Cerebellar cortex (tissue), 1 donor: ENCODE measurements at regions not wholly inside any gene's neighbourhood (a gene's known extent, or its start where the extent isn't known, plus 50 kb on each side); places are given as distances from the start of the nearest gene placed in this dataset.

Source experiments
- DNase-seq: peaks from one replicate; pipeline ENCODE4 v3.0.0-alpha.2; 2015; ENCODE audit warnings: low spot score

GRCh38 chr10:28926932-28927331, 249.6 kb downstream of the BAMBI start:
- DNase-seq = no peak

- DNase-seq = no peak
Measured at GRCh38 chr10:28928484-28928883, 251.2 kb downstream of the BAMBI start.

GRCh38 chr10:28929942-28930341, 252.6 kb downstream of the BAMBI start:
- DNase-seq = no peak

- DNase-seq = no peak
Measured at GRCh38 chr10:28930514-28931495, 253.5 kb downstream of the BAMBI start.

DNA sequence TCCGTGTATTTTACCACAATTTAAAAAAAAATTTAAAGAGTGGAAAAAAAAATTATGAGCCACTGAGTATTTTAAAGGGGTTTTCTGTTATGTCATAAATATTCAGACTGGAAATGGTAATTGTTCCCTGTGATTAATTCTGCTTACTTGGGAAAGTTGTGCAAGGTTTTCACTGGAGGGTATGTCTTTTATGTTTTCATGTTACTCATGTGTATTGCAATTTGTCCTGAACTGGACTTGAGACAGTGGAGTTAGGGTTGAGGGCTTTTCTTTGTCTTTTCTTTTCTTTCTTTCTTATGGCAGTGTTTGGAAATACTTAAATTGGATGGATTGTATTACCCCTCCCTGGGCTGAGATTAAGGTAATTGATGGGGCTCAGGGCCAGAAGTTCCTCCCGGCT, 257.7 kb downstream of the BAMBI start:
- no peak for DNase-seq

DNA sequence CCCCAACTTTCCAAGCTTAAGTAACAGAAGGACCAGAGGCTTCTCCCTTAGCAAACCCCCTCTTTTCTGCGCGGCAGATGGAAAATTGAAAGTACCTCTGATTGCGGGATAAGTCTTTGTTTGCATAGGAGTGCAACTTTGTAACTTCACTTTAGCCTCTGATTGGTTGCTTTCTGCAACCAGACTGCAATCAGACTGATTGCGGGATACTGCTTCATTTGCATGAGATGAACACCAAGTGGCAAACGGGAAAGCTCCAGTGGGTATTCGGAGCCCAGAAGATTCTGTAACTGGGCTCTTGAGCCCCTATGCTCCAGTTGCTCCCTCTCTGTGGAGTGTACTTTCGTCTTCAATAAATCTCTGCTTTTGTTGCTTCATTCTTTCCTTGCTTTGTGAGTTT, 260.6 kb downstream of the BAMBI start:
- DNase-seq = no peak

- no peak for DNase-seq
Measured at GRCh38 chr10:28938745-28939144, 261.4 kb downstream of the BAMBI start.

DNA sequence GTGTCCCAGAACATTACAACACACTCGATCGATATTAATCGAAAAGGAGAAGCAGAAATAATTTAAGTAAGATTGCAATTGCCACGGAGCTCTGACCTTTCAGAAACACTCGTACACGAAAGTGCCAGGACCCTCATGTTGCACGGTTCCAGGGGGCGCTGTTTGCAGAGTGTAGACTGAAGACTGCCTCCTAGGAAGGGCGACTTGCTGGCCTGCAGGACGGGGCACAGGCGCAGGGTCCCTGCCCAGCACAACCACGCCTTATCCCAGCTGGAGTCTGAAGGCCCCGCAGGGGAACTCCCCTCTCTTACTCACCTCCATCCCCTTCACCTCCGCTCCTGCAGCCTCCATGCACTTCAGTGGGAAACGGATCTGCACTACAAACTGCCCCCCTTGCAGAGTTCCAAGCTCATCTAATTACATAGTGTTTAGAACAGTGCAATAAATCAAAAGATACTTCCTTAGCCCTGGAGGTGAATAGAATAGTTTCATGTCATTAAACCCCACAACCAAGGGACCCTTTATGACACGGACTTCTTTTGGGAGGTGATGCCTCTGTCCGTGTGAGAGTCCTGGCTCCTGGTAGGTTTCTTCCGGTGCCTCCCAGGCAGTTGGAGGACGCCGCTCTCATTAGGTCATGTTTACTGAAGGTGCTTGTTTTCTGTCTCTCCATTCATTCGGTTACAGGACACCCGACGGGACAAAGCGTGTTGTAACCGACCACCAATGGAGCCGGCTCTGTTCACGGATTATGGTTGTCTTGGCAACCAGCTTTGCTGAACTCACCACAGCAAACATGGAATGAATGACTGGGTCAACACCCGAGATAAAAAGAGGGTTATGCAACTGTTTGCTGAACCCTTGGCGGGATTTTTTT, 262.2 kb downstream of the BAMBI start:
- DNase-seq = no peak

DNA sequence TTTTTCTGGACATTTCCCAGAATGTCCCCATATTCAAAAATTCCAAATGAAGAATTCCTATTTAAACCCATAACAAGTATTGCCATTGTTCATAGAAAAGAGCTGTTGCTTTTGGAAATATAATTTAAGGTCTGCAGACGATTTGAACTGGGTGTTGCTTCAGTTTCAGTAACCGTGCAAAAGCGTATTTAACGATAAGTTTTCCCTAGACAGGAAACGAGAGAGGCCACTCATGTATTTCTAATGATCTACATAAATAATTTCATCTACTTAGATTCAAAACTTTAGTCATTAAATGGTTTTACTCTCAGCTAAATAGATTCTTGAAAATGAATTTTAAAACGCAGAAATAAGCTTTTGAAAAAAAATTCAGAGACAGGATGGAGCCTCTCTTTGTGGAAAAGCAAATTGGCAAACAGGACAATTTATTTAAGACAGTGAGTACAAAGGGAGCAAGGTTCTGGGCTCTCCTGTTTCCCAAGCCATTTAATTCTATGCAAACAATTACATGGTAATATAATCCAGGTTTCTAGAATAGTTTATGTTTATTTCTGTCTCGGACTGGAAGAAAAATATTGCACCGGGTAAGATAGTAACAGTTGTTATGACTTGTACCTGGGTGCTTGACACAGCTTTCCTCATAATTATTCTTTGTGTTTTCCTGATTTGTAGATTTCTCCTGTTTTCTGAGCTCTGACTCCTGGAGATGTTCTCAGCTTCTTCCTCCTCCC, 263.0 kb downstream of the BAMBI start:
- no peak for DNase-seq

GRCh38 chr10:28942012-28942411, 264.7 kb downstream of the BAMBI start:
- no peak for DNase-seq

DNA sequence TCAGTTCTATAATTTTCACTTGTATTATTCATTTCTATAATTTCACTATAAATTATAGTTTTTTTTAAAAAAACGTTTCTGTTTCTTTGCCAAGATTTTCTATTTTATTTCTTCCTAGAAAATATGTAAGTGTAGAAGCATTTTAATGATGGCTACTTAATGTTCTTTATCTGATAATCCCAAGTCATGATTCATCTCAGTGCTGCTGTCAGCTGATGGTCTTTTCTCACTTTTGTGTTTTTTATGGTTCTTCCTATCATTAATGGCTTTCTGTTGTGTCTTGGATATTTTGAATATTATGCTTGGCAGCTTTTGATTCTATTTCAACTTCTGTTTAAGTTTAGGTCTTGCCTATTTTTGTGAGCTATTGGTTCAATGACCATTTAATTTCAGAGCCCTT, 268.6 kb downstream of the BAMBI start:
- DNase-seq = no peak

DNA sequence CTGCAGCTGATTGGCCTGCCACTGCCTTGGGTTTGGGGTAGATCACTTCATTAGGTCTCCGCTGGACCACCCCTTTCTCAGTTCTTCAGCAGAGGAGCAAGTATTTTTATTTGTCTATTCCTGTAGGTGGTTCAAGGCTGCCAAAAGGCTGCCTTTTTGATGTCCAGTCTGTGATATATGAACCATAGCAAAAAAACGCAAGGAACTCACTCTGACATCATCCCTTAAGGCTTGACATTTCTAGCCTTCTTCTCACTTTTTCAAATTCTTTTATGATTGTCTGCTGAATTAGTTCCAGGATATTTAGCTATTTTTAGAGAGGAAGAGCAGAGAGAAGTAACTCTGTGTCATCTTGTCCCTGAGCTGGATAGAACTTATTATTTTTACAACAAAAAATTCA, 269.2 kb downstream of the BAMBI start:
- DNase-seq = no peak

DNA sequence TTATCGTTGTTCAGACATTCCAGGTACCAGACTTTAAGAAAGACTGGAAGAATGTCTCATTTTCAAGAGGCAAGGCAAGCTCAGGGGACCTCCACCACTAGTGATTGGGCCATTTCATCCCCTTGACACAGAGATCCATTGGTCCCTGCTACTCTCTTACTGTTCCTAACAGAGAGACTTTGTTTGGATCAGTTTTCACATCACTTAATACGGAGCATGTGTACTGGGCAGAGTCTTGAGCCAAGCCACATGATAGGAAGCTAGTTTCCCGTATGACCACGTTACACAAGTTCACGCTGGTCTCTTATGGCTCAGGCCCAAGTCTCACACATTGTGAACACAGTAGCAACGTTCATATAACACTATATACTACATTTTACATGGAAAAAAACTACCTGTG, 269.9 kb downstream of the BAMBI start:
- DNase-seq = no peak

DNA sequence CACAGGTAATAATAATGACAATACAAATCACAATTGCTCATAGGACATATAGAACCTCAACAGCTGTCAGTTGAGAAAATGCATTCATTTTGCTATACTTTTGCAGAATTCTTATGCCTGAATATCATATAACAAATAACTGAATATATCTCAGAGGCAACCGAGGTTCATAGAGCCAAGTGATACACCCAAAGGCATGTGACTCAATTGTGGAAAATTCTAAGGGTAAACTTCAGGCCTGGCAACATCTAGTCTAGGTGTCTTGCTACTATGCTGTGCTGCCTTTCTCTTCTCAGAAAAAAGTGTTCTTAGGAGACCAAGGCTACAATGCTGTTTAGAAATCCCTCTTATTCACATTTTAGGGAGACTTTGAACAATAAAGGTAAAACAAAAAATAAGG, 270.7 kb downstream of the BAMBI start:
- no peak for DNase-seq

DNA sequence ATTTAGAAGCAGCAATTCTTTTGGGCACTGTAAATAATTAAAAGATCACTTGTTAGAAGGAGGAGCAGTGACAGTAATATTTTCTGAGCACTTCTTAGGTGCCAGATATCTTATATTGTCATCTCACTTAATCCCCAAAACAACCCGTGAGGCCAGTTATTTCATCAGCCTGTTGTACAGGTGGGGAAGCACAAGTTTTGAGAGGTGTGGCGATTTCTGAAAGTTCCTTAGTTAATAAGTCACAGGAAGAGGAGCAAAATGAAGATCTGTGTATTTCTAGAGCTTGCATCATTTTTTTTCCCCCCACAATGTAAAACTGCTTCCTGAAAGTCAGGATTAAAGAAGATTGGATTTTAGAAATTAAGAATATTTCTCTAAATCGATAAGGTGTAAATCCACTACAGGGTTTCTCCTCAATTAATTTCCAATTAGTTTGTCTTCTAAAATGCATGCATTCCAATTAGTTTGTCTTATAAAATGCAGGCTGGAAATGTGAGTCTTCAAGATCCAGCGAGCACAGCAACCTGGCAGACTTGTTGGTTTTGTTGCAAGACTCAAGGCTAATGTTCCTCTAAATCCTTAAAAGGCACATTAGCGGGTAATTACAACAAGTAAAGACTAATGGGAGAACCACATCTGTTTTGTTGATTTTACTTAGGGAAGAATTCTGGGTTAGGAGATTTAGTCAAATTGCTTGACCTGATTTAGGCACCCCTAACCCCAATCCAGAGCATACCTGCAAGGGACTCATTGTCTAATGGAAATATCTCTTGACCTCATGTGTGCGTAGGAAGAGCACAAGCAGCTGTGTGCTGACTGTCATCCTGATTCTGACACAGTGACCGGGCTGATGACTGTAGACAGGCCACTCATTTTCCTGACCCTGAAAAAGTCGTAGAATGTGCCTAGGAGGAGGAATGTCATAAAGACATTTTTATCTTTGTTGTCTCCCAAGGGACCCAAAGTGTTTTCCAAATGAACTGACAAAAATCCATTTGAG, 272.0 kb downstream of the BAMBI start:
- no peak for DNase-seq

DNA sequence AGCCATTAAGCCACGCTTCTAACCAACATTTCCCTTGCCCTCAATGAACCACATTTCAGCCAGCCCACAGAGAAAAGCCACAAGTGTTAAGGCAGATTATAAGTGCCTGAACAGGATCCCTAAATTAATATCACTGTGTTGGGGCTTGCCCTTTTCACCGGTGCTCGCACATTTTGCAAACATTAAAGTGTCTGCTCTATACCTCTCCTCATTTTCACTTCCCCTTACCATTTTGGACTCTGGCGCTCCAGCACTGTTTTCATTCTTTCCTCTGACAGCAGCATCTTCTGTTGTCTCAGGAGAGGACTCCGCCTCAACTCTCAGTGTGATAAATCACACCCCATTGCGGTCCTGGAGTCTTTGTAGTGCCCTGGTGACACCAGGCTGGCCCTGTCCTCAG, 274.2 kb downstream of the BAMBI start:
- no peak for DNase-seq

DNA sequence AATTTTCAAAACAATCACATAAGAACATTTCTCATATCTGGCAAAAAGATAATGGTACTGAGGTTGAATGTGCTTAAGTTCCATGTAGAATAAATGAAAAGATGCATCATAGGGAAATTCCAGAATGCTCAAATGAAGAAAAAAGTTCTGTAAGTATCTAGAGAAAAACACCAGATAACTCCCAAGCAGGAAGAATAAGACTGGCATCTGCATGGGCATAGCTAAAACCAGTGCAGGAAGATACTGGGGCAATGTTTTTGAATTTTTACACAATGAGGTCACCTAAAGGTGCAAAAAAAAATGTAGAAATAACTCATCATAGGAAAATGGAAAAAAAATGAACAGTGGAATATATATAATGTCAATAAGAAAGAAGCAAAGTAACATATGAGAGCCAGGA, 275.2 kb downstream of the BAMBI start:
- no peak for DNase-seq

- DNase-seq = no peak
Measured at GRCh38 chr10:28954211-28954610, 276.9 kb downstream of the BAMBI start.

DNA sequence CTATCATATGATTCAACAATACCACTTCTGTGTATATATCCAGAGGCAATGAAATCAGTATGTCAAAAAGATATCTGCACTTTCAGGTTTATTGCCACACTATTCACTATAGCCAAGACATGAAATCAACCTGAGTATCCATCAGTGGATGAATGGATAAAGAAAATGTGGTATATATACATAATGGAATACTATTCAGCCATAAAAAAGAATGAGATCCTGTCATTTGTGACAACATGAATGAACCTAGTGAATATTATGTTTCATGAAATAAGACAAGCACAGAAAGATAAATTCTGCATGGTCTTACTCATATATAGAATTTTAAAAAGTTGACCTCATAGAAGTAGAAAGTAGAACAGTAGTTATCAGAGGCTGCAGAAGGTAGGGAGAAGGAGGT, 281.1 kb downstream of the BAMBI start:
- no peak for DNase-seq

GRCh38 chr10:28959850-28960501, 282.7 kb downstream of the BAMBI start:
- no peak for DNase-seq
